H1 (cell line): ENCODE measurements at regions not wholly inside any gene's neighbourhood (a gene's known extent, or its start where the extent isn't known, plus 50 kb on each side); places are given as distances from the start of the nearest gene placed in this dataset.

ENCODE experiments used
- CTCF ChIA-PET: fragments of 300-600 bp; sonication (Branson Sonifier 250); formaldehyde crosslinking; loops from one replicate; lab custom pipeline; 2021; ENCODE audit not compliant: partially characterized antibody; lab: Charles Lee
- POLR2A ChIA-PET: fragments of 300-600 bp; sonication (Branson Sonifier 250); formaldehyde crosslinking; loops from one replicate; lab custom pipeline; 2021; ENCODE audit warnings: inconsistent platforms; ENCODE audit not compliant: partially characterized antibody; lab: Charles Lee
- DNase-seq, 2 experiments: peaks; one replicate each; pipeline versions ENCODE4 v3.0.0 to v3.0.0-alpha.2; 2010 to 2022; ENCODE audit warnings: low spot score in 2 of 2, low read depth in 1 of 2, mixed read lengths in 1 of 2
- FAIRE-seq: peaks from 2 replicates; lab custom pipeline; 2011; peaks lifted over from hg19 to GRCh38; lab: Jason Lieb, UNC
- H2AFZ ChIP-seq: 2 replicates; pipeline ENCODE4 v1.8.1; 2012; ENCODE audit warnings: low read length, inconsistent platforms
- H2AK5ac ChIP-seq: 2 replicates; pipeline ENCODE4 v1.6.1; 2013; ENCODE audit warnings: low read depth, low read length
- H2BK120ac ChIP-seq: replicated peaks from 2 replicates; pipeline ENCODE3; 2013; ENCODE audit warnings: low read depth, low read length, inconsistent platforms
- H2BK12ac ChIP-seq: 2 replicates; pipeline ENCODE4 v1.6.1; 2013; ENCODE audit warnings: low read depth, low read length
- H2BK15ac ChIP-seq: 2 replicates; pipeline ENCODE4 v1.6.1; 2013; ENCODE audit warnings: low read length
- H2BK20ac ChIP-seq: 2 replicates; pipeline ENCODE4 v1.6.1; 2013; ENCODE audit warnings: low read length
- H2BK5ac ChIP-seq: 2 replicates; pipeline ENCODE4 v1.6.1; 2013; ENCODE audit warnings: low read depth, low read length
- H3K14ac ChIP-seq: 2 replicates; pipeline ENCODE4 v1.6.1; 2013; ENCODE audit warnings: inconsistent platforms; ENCODE audit not compliant: insufficient read length
- H3K18ac ChIP-seq: 2 replicates; pipeline ENCODE4 v1.6.1; 2013; ENCODE audit warnings: low read length; ENCODE audit errors: extremely low read depth
- H3K23ac ChIP-seq: 2 replicates; pipeline ENCODE4 v1.6.1; 2013; ENCODE audit warnings: inconsistent platforms; ENCODE audit not compliant: insufficient read length
- H3K23me2 ChIP-seq: 2 replicates; pipeline ENCODE4 v1.6.1; 2013; ENCODE audit warnings: low read depth, low read length
- H3K27ac ChIP-seq: 2 replicates; pipeline ENCODE4 v1.6.1; 2011; ENCODE audit warnings: low read depth, low read length, inconsistent platforms
- H3K27me3 ChIP-seq, 4 experiments: replicated peaks in 1 of 4; 1 replicate in 1 of 4; 2 replicates in 3 of 4; pipeline versions ENCODE4 v1.6.1 to v1.8.1; 2011 to 2013; ENCODE audit warnings: low read length in 3 of 4, mild to moderate bottlenecking in 3 of 4, inconsistent platforms in 2 of 4, mixed read lengths in 2 of 4, moderate library complexity in 1 of 4; ENCODE audit not compliant: control insufficient read depth in 3 of 4, insufficient read depth in 3 of 4; ENCODE audit errors: extremely low read depth in 1 of 4
- H3K36me3 ChIP-seq, 4 experiments: 2 replicates each; pipeline versions ENCODE4 v1.6.1 to v1.8.1; 2011 to 2013; ENCODE audit warnings: mild to moderate bottlenecking in 4 of 4, low read length in 3 of 4, moderate library complexity in 2 of 4, control low read depth in 1 of 4, inconsistent platforms in 1 of 4; ENCODE audit not compliant: insufficient read depth in 4 of 4, control insufficient read depth in 2 of 4
- H3K4ac ChIP-seq: replicated peaks from 2 replicates; pipeline ENCODE3; 2013; ENCODE audit warnings: low read length, low read depth, mixed read lengths, inconsistent platforms; ENCODE audit not compliant: insufficient read length
- H3K4me1 ChIP-seq, 4 experiments: replicated peaks in 1 of 4; 1 replicate in 1 of 4; 2 replicates in 3 of 4; pipeline versions ENCODE4 v1.6.1 to v1.8.1; 2011 to 2013; ENCODE audit warnings: low read length in 3 of 4, inconsistent platforms in 2 of 4, mixed read lengths in 1 of 4; ENCODE audit not compliant: insufficient read depth in 4 of 4, control insufficient read depth in 3 of 4
- H3K4me2 ChIP-seq, 2 experiments: 2 replicates each; pipeline versions ENCODE4 v1.6.1 to v1.8.1; 2011 to 2013; ENCODE audit warnings: low read depth in 2 of 2, low read length in 2 of 2, control low read depth in 1 of 2, inconsistent platforms in 1 of 2, mild to moderate bottlenecking in 1 of 2; ENCODE audit not compliant: insufficient read depth in 1 of 2
- H3K4me3 ChIP-seq, 4 experiments: fragments of 200-600, 300-600 bp in 1 of 4; sonication (generic), shearing (Covaris generic), sonication (Bioruptor Twin) in 1 of 4; 2 replicates each; pipeline versions ENCODE4 v1.5.1 to v1.8.1; 2011 to 2016; ENCODE audit warnings: low read length in 4 of 4, low read depth in 3 of 4, control low read depth in 2 of 4, inconsistent platforms in 2 of 4, mild to moderate bottlenecking in 2 of 4, mixed read lengths in 1 of 4, moderate library complexity in 1 of 4; ENCODE audit not compliant: insufficient read depth in 2 of 4; ENCODE audit errors: extremely low read depth in 1 of 4
- H3K56ac ChIP-seq: replicated peaks from 2 replicates; pipeline ENCODE3; 2013; ENCODE audit warnings: low read depth, mild to moderate bottlenecking, mixed read lengths, low read length, inconsistent platforms; ENCODE audit not compliant: insufficient read length
- H3K79me1 ChIP-seq: 2 replicates; pipeline ENCODE4 v1.6.1; 2013; ENCODE audit warnings: low read depth, low read length, control low read depth
- H3K79me2 ChIP-seq, 2 experiments: 2 replicates each; pipeline versions ENCODE4 v1.6.1 to v1.8.1; 2012 to 2013; ENCODE audit warnings: low read length in 2 of 2, mild to moderate bottlenecking in 2 of 2, inconsistent platforms in 1 of 2; ENCODE audit not compliant: insufficient read depth in 2 of 2, control insufficient read depth in 1 of 2
- H3K9ac ChIP-seq, 4 experiments: replicated peaks in 1 of 4; 1 replicate in 1 of 4; 2 replicates in 3 of 4; pipeline versions ENCODE4 v1.6.1 to v1.8.1; 2011 to 2013; ENCODE audit warnings: low read depth in 3 of 4, low read length in 3 of 4, control low read depth in 2 of 4, mild to moderate bottlenecking in 2 of 4, moderate library complexity in 2 of 4, inconsistent platforms in 1 of 4; ENCODE audit errors: extremely low read depth in 1 of 4
- H3K9me3 ChIP-seq, 2 experiments: 2 replicates each; pipeline versions ENCODE4 v1.6.1 to v1.8.1; 2012 to 2013; ENCODE audit warnings: mild to moderate bottlenecking in 2 of 2, moderate library complexity in 2 of 2, control low read depth in 1 of 2, inconsistent platforms in 1 of 2, low read depth in 1 of 2, low read length in 1 of 2, mixed read lengths in 1 of 2; ENCODE audit not compliant: insufficient read depth in 2 of 2
- H4K20me1 ChIP-seq, 2 experiments: replicated peaks in 1 of 2; 2 replicates each; pipeline versions ENCODE3 to v1.8.1; 2011 to 2013; ENCODE audit warnings: inconsistent platforms in 2 of 2, low read length in 2 of 2, mild to moderate bottlenecking in 1 of 2; ENCODE audit not compliant: insufficient read depth in 2 of 2, control insufficient read depth in 1 of 2
- H4K5ac ChIP-seq: 2 replicates; pipeline ENCODE4 v1.6.1; 2013; ENCODE audit warnings: low read length, low read depth, mixed read lengths, inconsistent platforms; ENCODE audit not compliant: insufficient read length
- H4K8ac ChIP-seq: 2 replicates; pipeline ENCODE4 v1.8.0; 2013; ENCODE audit warnings: mild to moderate bottlenecking, moderate library complexity, low read length, inconsistent platforms; ENCODE audit not compliant: insufficient read depth; ENCODE audit errors: extremely low read depth
- H4K91ac ChIP-seq: replicated peaks from 2 replicates; pipeline ENCODE3; 2013; ENCODE audit warnings: low read length, mixed read lengths, inconsistent platforms; ENCODE audit not compliant: insufficient read length
- ASH2L ChIP-seq: fragments of 200-600, 300-600 bp; sonication (generic); IDR thresholded peaks from one replicate; pipeline ENCODE4 v1.7.1; 2017; ENCODE audit warnings: low read length
- CBX5 ChIP-seq: fragments of 300-800, 300-1000 bp; sonication (generic); IDR thresholded peaks from 2 replicates; pipeline ENCODE4 v1.7.1; 2016; ENCODE audit warnings: antibody characterized with exemption, low read length, low read depth
- CHD1 ChIP-seq: IDR thresholded peaks from 2 replicates; pipeline ENCODE4 v1.6.1; 2012; ENCODE audit warnings: low read depth, low read length, improper control_type of control experiment
- JUN ChIP-seq: IDR thresholded peaks from 2 replicates; pipeline ENCODE4 v1.6.1; 2011; ENCODE audit warnings: low read depth, mild to moderate bottlenecking, improper control_type of control experiment, low read length
- WGBS, 2 experiments: shearing (Covaris generic) in 1 of 2; methylation state at CpG; one replicate each; pipeline versions ENCODE4 v1.1.6 to v1.1.7; 2013 to 2015; ENCODE audit warnings: low lambda C conversion rate in 2 of 2, mixed read lengths in 2 of 2, inconsistent platforms in 1 of 2, low coverage in 1 of 2, missing lambda C conversion rate in 1 of 2; ENCODE audit not compliant: insufficient replicate concordance in 2 of 2, insufficient coverage in 1 of 2, insufficient read length in 1 of 2; ENCODE audit errors: extremely low coverage in 1 of 2, missing lambda C conversion rate in 1 of 2; 5-methylcytosine and 5-hydroxymethylcytosine counted together

DNA sequence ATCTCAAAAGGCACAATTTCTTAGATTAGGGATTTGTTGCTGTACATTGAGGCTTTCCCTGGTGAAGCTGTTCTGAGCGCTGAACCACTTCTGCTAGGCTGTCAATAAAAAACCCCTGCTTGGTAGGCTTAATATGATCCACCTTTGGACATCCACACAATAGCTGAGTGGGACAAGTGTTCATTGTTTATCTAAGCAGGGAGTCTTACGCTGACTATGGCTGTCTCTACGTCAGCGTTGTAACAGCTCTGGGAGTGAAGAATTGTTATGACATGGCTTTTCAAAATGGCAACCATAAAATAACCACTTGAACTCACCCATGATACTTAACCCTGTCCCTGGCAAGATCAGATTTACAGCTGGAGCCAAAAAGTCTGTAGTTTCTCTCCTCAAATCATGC, 111.5 kb upstream of the SULT1C3 start:
- peaks cover 0 to 14% of the 10 kb centered on the region in 2 experiments; a peak in 3 of 4 replicates for H3K9me3 ChIP-seq
- H2BK5ac ChIP-seq = no peak overlapping the region
- H2BK12ac ChIP-seq = no peak overlapping the region
- H3K79me1 ChIP-seq = no peaks in the 10 kb centered on the region
- H2BK20ac ChIP-seq = no peak overlapping the region
- CTCF ChIA-PET = interaction anchor here (0.6 kb wide), 1 partner anchor 30 kb away, joined by 3 read pairs; no protein-coding TSS in a partner anchor
- no peak overlapping the region for H3K9ac ChIP-seq
- H3K4me3 ChIP-seq = no peak overlapping the region
- no peak for FAIRE-seq
- no peak for TF ChIP-seq CHD1
- no peak for TF ChIP-seq JUN
- TF ChIP-seq CBX5 = no peak
- TF ChIP-seq ASH2L = no peak
- no peak overlapping the region for H3K18ac ChIP-seq
- H3K27me3 ChIP-seq = no peaks in the 10 kb centered on the region
- H2AK5ac ChIP-seq = no peak overlapping the region
- H3K4me2 ChIP-seq = no peak overlapping the region
- no peak overlapping the region for H2BK15ac ChIP-seq
- no peak overlapping the region for H3K23ac ChIP-seq
- H3K14ac ChIP-seq = no peak overlapping the region
- peaks cover 0 to 5% (median 2%) of the 10 kb centered on the region in 4 experiments; a peak in 2 of 7 replicates for H3K4me1 ChIP-seq
- DNase-seq = no peak
- no peak overlapping the region for H4K91ac ChIP-seq
- no peak overlapping the region for H3K4ac ChIP-seq
- H2BK120ac ChIP-seq = no peak overlapping the region
- POLR2A ChIA-PET = no interaction called here
- H4K5ac ChIP-seq = no peak overlapping the region
- 85% methylated on average over 4 of the region's 4 CpGs; no CpG with 5 or more reads in 1 of the 2 experiments for WGBS, 2 experiments
- no peak overlapping the region for H3K27ac ChIP-seq
- no peaks in the 10 kb centered on the region for H3K79me2 ChIP-seq
- H3K56ac ChIP-seq = no peak overlapping the region
- H4K20me1 ChIP-seq = no peaks in the 10 kb centered on the region
- H4K8ac ChIP-seq = no peak overlapping the region
- H3K36me3 ChIP-seq = no peaks in the 10 kb centered on the region
- H3K23me2 ChIP-seq = no peaks in the 10 kb centered on the region
- peak overlapping the region; percentile 42; the same call in 1 of the 2 replicates for H2AFZ ChIP-seq
